HepG2 (cell line): ENCODE measurements at regions not wholly inside any gene's neighbourhood (a gene's known extent, or its start where the extent isn't known, plus 50 kb on each side); places are given as distances from the start of the nearest gene placed in this dataset.
A peak's percentile ranks its signal among the peaks of the same experiment; 100 is the strongest.

Experiments
- ATAC-seq: fragments of 200-7000 bp; cut with Tn5 transposase; 3 replicates; pipeline ENCODE4 v1.9.1; 2020; ENCODE audit warnings: mild to moderate bottlenecking, moderate library complexity
- BruUV-seq: library from RNA; stranded (reverse); fragments of 400-500 nt; replicated peaks from 2 replicates; lab custom pipeline; 2021; lab: Mats Ljungman, UMichigan
- CTCF ChIA-PET: fragments of 300-600 bp; formaldehyde crosslinking; extraction: SDS; loops from one replicate; lab custom pipeline; 2021; ENCODE audit warnings: low total read pairs, inconsistent platforms, low intra/inter-chr PET ratio; lab: Yijun Ruan, JAX
- POLR2A ChIA-PET: fragments of 350-600 bp; sonication (Branson Sonifier 250); formaldehyde crosslinking; loops from one replicate; lab custom pipeline; 2020; ENCODE audit warnings: antibody characterized with exemption, inconsistent platforms; lab: Yijun Ruan, JAX
- DNase-seq: peaks from one replicate; pipeline ENCODE4 v3.0.0-alpha.2; 2015; ENCODE audit warnings: low spot score
- FAIRE-seq: peaks from 3 replicates; lab custom pipeline; 2011; peaks lifted over from hg19 to GRCh38; lab: Jason Lieb, UNC
- H2AFZ ChIP-seq: one replicate; pipeline ENCODE4 v1.6.1; 2011; ENCODE audit warnings: low read length, inconsistent platforms
- H3K27ac ChIP-seq: fragments of 300-600 bp; 3 replicates; pipeline ENCODE4 v1.8.0; 2011; ENCODE audit warnings: mixed run types, mild to moderate bottlenecking, mixed read lengths, low read length, inconsistent platforms; ENCODE audit not compliant: insufficient read depth; ENCODE audit errors: extremely low read length
- H3K27me3 ChIP-seq, 2 experiments: fragments of 200-600 bp in 1 of 2; 2 replicates in 1 of 2; 3 replicates in 1 of 2; pipeline versions ENCODE4 v1.6.0 to v1.8.0; 2011; ENCODE audit warnings: low read length in 2 of 2, mild to moderate bottlenecking in 2 of 2, moderate library complexity in 2 of 2, inconsistent platforms in 1 of 2; ENCODE audit not compliant: insufficient read depth in 2 of 2, control insufficient read depth in 1 of 2
- H3K36me3 ChIP-seq, 2 experiments: fragments of 200-600 bp in 1 of 2; replicated peaks in 1 of 2; 2 replicates in 1 of 2; 3 replicates in 1 of 2; pipeline versions ENCODE4 v1.5.1 to v1.8.0; 2011; ENCODE audit warnings: low read length in 2 of 2, inconsistent platforms in 1 of 2; ENCODE audit not compliant: insufficient read depth in 2 of 2, control insufficient read depth in 1 of 2
- H3K4me1 ChIP-seq: 2 replicates; pipeline ENCODE4 v1.5.1; 2012; ENCODE audit warnings: low read length, inconsistent platforms; ENCODE audit not compliant: insufficient read depth
- H3K4me2 ChIP-seq: 2 replicates; pipeline ENCODE4 v1.6.0; 2011; ENCODE audit warnings: low read depth, low read length, inconsistent platforms
- H3K4me3 ChIP-seq, 3 experiments: fragments of 200-600 bp in 1 of 3; sonication (generic), shearing (Covaris generic) in 1 of 3; replicated peaks in 1 of 3; 2 replicates each; pipeline ENCODE4 v1.5.1; 2011 to 2016; ENCODE audit warnings: low read length in 3 of 3, inconsistent platforms in 2 of 3, low read depth in 2 of 3, mild to moderate bottlenecking in 2 of 3, control low read depth in 1 of 3, mixed read lengths in 1 of 3; ENCODE audit not compliant: insufficient read depth in 1 of 3
- H3K79me2 ChIP-seq: one replicate; pipeline ENCODE4 v1.6.1; 2011; ENCODE audit warnings: low read length, inconsistent platforms; ENCODE audit not compliant: insufficient read depth
- H3K9ac ChIP-seq: 2 replicates; pipeline ENCODE4 v1.6.0; 2011; ENCODE audit warnings: mild to moderate bottlenecking, low read depth, low read length, inconsistent platforms; ENCODE audit not compliant: insufficient read depth
- H3K9me3 ChIP-seq: 2 replicates; pipeline ENCODE4 v1.5.1; 2012; ENCODE audit warnings: mild to moderate bottlenecking, low read length
- H4K20me1 ChIP-seq: 2 replicates; pipeline ENCODE4 v1.6.0; 2011; ENCODE audit warnings: inconsistent platforms, mild to moderate bottlenecking, low read length, moderate library complexity; ENCODE audit not compliant: insufficient read depth
- CHD4 ChIP-seq: fragments of 200-600 bp; sonication (generic); IDR thresholded peaks from 2 replicates; pipeline ENCODE4 v1.7.0; 2017; ENCODE audit warnings: mild to moderate bottlenecking, low read length, borderline replicate concordance
- HNRNPH1 ChIP-seq: fragments of 200-400 bp; formaldehyde crosslinking; optimal IDR thresholded peaks from 2 replicates; pipeline ENCODE3; 2017; ENCODE audit warnings: mild to moderate bottlenecking, low read depth, low read length
- MAFF ChIP-seq: IDR thresholded peaks from 2 replicates; pipeline ENCODE4 v1.6.1; 2011; ENCODE audit warnings: low read depth, low read length, improper control_type of control experiment
- MAFK ChIP-seq, 2 experiments: IDR thresholded peaks in 1 of 2; conservative IDR thresholded peaks in 1 of 2; 2 replicates each; pipeline ENCODE4 v1.6.1; 2011; ENCODE audit warnings: improper control_type of control experiment in 2 of 2, low read length in 2 of 2
- NONO ChIP-seq, 2 experiments: fragments of 450-650 bp in 1 of 2; sonication (generic) in 1 of 2; formaldehyde crosslinking in 1 of 2; IDR thresholded peaks in 1 of 2; conservative IDR thresholded peaks in 1 of 2; 2 replicates each; pipeline versions ENCODE4 v1.6.1 to v1.8.0; 2017 to 2022; ENCODE audit warnings: mild to moderate bottlenecking in 1 of 2, missing genetic modification reagents in 1 of 2, moderate library complexity in 1 of 2
- SALL2 ChIP-seq: sonication (generic); formaldehyde crosslinking; IDR thresholded peaks from 2 replicates; pipeline ENCODE4 v1.8.1; 2023; ENCODE audit warnings: mild to moderate bottlenecking, missing genetic modification reagents, inconsistent platforms
- SNAI1 ChIP-seq: sonication (generic); formaldehyde crosslinking; IDR thresholded peaks from 2 replicates; pipeline ENCODE4 v1.5.0; 2020; ENCODE audit warnings: mild to moderate bottlenecking, missing genetic modification reagents, borderline replicate concordance
- ZNF44 ChIP-seq: sonication (generic); formaldehyde crosslinking; IDR thresholded peaks from 2 replicates; pipeline ENCODE4 v1.5.1; 2020; ENCODE audit warnings: mild to moderate bottlenecking, missing genetic modification reagents
- ZNF460 ChIP-seq: sonication (generic); formaldehyde crosslinking; IDR thresholded peaks from 2 replicates; pipeline ENCODE4 v1.5.1; 2020; ENCODE audit warnings: missing genetic modification reagents, mild to moderate bottlenecking, borderline replicate concordance
- ZNF567 ChIP-seq: sonication (generic); formaldehyde crosslinking; IDR thresholded peaks from 2 replicates; pipeline ENCODE4 v1.8.1; 2023; ENCODE audit warnings: mild to moderate bottlenecking, missing genetic modification reagents, borderline replicate concordance
- ZNF615 ChIP-seq: sonication (generic); formaldehyde crosslinking; IDR thresholded peaks from 2 replicates; pipeline ENCODE4 v1.5.0; 2020; ENCODE audit warnings: mild to moderate bottlenecking, missing genetic modification reagents, borderline replicate concordance
- WGBS: methylation state at CpG from one replicate; pipeline ENCODE4 v1.1.6; 2017; ENCODE audit warnings: low lambda C conversion rate; 5-methylcytosine and 5-hydroxymethylcytosine counted together
- in situ Hi-C: cut with HindIII; loops from 2 replicates; pipeline ENCODE4 v1.10.0; 2017; ENCODE audit warnings: low pct_unique_long_range_greater_than_20kb; ENCODE audit not compliant: extremely low pct_ligation_motif_present
- intact Hi-C: fragments of 100-400 bp; cut with micrococcal nuclease; formaldehyde crosslinking; loops from one replicate; pipeline ENCODE4 v1.10.0; 2022; ENCODE audit not compliant: unreplicated experiment
- TF ChIP-seq, protein P1 (sequence below): sonication (generic); formaldehyde crosslinking; IDR thresholded peaks from 2 replicates; pipeline ENCODE4 v1.8.0; 2022; ENCODE audit warnings: missing genetic modification reagents, mild to moderate bottlenecking, borderline replicate concordance
- TF ChIP-seq, protein P2 (sequence below): sonication (generic); formaldehyde crosslinking; IDR thresholded peaks from 2 replicates; pipeline ENCODE4 v1.4.0; 2020; ENCODE audit warnings: missing genetic modification reagents

DNA sequence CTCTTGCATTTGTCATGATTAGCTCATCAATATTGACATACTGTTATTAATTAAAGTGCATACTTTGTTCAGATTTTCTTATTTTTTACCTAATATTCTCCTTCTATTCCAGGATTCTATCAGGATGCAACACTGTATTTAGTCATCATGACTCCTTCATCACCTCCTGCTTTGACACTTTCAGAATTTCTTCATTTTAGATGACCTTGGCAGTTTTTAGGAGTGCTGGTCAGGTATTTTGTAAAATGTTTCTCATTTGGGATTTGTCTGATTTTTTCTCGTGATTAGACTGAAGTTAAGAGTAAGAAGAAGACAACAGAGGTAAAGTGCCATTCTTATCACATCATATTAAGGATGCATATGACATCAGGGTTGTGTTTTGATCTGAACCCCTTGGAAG lies 167.0 kb upstream of the FOXG1 start:
- no peak overlapping the region for H2AFZ ChIP-seq
- CTCF ChIA-PET, result no interaction called here
- no peak overlapping the region for H3K9ac ChIP-seq
- no peak overlapping the region for H3K4me2 ChIP-seq
- H3K36me3 ChIP-seq, result no peaks in the 10 kb centered on the region
- H3K27ac ChIP-seq, result no peak overlapping the region
- H3K4me3 ChIP-seq, result no peak overlapping the region
- no peak for FAIRE-seq
- H3K9me3 ChIP-seq, result peaks cover 83% of the 10 kb centered on the region
- no peaks in the 10 kb centered on the region for H3K4me1 ChIP-seq
- no TSS peak for BruUV-seq
- H3K79me2 ChIP-seq, result no peaks in the 10 kb centered on the region
- no peak for ATAC-seq
- H4K20me1 ChIP-seq, result no peaks in the 10 kb centered on the region
- POLR2A ChIA-PET, result no interaction called here
- intact Hi-C loops, result no loop called here
- TF ChIP-seq MAFF, result peak; percentile 57
- peak; percentile 58 to 70; a peak in 3 of 4 replicates for TF ChIP-seq MAFK (conservative IDR thresholded peaks at IDR 0.05 in 1 of 2, IDR thresholded peaks at IDR 0.05 in 1 of 2; ENCODE audit: low read length in 2 of 2)
- no peak for TF ChIP-seq CHD4
- in situ Hi-C loops, result no loop called here
- H3K27me3 ChIP-seq, result no peaks in the 10 kb centered on the region
- no peak for DNase-seq
- WGBS, result 0% methylated on average over 1 of the region's 1 CpG

DNA sequence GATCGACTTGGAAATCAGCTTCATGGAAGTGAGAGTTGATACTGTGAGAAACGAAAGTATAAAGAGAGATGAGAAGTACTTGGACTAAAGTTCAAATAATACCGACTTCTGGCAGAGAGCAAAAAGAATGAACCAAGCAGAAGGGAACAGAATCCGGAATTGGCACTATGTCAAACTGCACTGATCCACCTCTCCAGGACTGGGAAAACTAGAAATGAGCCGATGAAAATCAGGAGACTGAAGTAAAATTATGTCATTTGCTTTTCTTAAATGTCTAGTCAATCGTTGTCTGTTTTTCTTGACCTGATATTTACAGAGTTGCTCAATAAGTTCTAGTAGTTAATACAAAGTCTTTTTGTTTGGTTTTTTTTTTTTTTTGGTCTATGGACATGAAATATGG lies 163.0 kb upstream of the FOXG1 start:
- Histone ChIP-seq H2AFZ (no peak overlapping the region), H3K27ac (no peak overlapping the region), H3K9ac (no peak overlapping the region), H3K36me3 (no peaks in the 10 kb centered on the region), H3K4me2 (no peak overlapping the region), H3K9me3 (peaks cover 55% of the 10 kb centered on the region), H4K20me1 (no peaks in the 10 kb centered on the region), H3K4me1 (no peaks in the 10 kb centered on the region), H3K79me2 (no peaks in the 10 kb centered on the region), H3K27me3 (no peaks in the 10 kb centered on the region), H3K4me3 (no peak overlapping the region)
- CTCF ChIA-PET, result no interaction called here
- WGBS, result 3% methylated on average over 6 of the region's 6 CpGs
- intact Hi-C loops (no loop called here), in situ Hi-C loops (no loop called here)
- FAIRE-seq (no peak), DNase-seq (no peak), ATAC-seq (peak; percentile 54; the same call in 2 of the 3 replicates)
- BruUV-seq, result no TSS peak
- POLR2A ChIA-PET, result no interaction called here
- no peak for TF ChIP-seq ZNF460 (CRISPR knock-in tag)
- TF ChIP-seq, protein P1, sequence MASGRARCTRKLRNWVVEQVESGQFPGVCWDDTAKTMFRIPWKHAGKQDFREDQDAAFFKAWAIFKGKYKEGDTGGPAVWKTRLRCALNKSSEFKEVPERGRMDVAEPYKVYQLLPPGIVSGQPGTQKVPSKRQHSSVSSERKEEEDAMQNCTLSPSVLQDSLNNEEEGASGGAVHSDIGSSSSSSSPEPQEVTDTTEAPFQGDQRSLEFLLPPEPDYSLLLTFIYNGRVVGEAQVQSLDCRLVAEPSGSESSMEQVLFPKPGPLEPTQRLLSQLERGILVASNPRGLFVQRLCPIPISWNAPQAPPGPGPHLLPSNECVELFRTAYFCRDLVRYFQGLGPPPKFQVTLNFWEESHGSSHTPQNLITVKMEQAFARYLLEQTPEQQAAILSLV (CRISPR knock-in tag), result no peak
- TF ChIP-seq HNRNPH1, result no peak
- TF ChIP-seq SALL2 (CRISPR knock-in tag), result no peak
- TF ChIP-seq SNAI1 (CRISPR knock-in tag), result no peak
- no peak for TF ChIP-seq ZNF567 (CRISPR knock-in tag)
- TF ChIP-seq ZNF615 (CRISPR knock-in tag), result no peak
- TF ChIP-seq, protein P2, sequence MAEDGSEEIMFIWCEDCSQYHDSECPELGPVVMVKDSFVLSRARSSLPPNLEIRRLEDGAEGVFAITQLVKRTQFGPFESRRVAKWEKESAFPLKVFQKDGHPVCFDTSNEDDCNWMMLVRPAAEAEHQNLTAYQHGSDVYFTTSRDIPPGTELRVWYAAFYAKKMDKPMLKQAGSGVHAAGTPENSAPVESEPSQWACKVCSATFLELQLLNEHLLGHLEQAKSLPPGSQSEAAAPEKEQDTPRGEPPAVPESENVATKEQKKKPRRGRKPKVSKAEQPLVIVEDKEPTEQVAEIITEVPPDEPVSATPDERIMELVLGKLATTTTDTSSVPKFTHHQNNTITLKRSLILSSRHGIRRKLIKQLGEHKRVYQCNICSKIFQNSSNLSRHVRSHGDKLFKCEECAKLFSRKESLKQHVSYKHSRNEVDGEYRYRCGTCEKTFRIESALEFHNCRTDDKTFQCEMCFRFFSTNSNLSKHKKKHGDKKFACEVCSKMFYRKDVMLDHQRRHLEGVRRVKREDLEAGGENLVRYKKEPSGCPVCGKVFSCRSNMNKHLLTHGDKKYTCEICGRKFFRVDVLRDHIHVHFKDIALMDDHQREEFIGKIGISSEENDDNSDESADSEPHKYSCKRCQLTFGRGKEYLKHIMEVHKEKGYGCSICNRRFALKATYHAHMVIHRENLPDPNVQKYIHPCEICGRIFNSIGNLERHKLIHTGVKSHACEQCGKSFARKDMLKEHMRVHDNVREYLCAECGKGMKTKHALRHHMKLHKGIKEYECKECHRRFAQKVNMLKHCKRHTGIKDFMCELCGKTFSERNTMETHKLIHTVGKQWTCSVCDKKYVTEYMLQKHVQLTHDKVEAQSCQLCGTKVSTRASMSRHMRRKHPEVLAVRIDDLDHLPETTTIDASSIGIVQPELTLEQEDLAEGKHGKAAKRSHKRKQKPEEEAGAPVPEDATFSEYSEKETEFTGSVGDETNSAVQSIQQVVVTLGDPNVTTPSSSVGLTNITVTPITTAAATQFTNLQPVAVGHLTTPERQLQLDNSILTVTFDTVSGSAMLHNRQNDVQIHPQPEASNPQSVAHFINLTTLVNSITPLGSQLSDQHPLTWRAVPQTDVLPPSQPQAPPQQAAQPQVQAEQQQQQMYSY (CRISPR knock-in tag), result no peak
- no peak for TF ChIP-seq NONO (IDR thresholded peaks at IDR 0.05)
- no peak for TF ChIP-seq NONO (CRISPR knock-in tag; conservative IDR thresholded peaks at IDR 0.05)
- TF ChIP-seq ZNF44 (CRISPR knock-in tag), result no peak
